ENCODE measurements at regions not wholly inside any gene's neighbourhood (a gene's known extent, or its start where the extent isn't known, plus 50 kb on each side); places are given as distances from the start of the nearest gene placed in this dataset.

DNA sequence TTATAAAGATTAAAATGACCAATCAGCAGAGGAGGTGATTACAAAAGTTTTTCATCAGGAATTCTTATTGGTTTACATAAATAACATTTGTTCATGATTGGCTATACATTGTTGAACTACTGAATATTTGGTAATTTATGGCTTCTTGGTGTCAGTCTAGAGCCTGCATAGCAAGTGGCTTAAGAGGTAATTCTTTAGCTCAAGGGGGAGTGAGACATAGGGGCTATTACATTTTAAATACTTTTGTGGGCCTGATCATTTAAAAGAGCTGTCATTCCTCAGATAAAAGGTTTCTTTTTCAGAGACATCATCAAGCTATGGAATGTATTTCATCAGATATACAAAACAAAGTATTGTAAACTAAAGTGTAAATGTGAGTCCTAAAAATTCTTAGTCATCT, 373.8 kb downstream of the EPHA4 start:
- Histone ChIP-seq H3K9ac (ENCODE audit: extremely low read depth, insufficient read length, low read length) (no peak overlapping the region), H2BK120ac (ENCODE audit: low read depth, low read length, poor library complexity, severe bottlenecking) (no peak overlapping the region), H2AK5ac (ENCODE audit: insufficient read length, low read length) (no peak overlapping the region), H3K23me2 (ENCODE audit: insufficient read length, low read depth, low read length, poor library complexity, severe bottlenecking) (no peaks in the 10 kb centered on the region), H4K8ac (replicated peaks; ENCODE audit: insufficient read length, low read depth, low read length) (no peak overlapping the region), H3K56ac (ENCODE audit: insufficient read length, low read depth, low read length) (no peak overlapping the region), H2BK15ac (ENCODE audit: low read depth, low read length) (no peak overlapping the region), H3K14ac (ENCODE audit: insufficient read depth, low read length) (no peak overlapping the region), H3K79me2 (ENCODE audit: insufficient read depth, low read length) (no peaks in the 10 kb centered on the region), H3K79me1 (ENCODE audit: insufficient read depth, low read depth, low read length, poor library complexity, severe bottlenecking) (no peaks in the 10 kb centered on the region), H2BK5ac (ENCODE audit: insufficient read length, low read length) (no peak overlapping the region), H2BK20ac (ENCODE audit: low read depth, low read length, poor library complexity, severe bottlenecking) (no peak overlapping the region), H4K5ac (ENCODE audit: insufficient read length, low read depth, low read length) (no peak overlapping the region), H3K27me3 (ENCODE audit: insufficient read depth, low read length) (no peaks in the 10 kb centered on the region), H2BK12ac (ENCODE audit: insufficient read length, low read depth, low read length) (no peak overlapping the region), H3K4me1 (ENCODE audit: insufficient read depth, low read length) (no peaks in the 10 kb centered on the region; the same call in 1 of the 2 replicates), H3K4ac (ENCODE audit: low read depth, low read length) (no peak overlapping the region), H3K23ac (ENCODE audit: insufficient read length, low read depth, low read length) (no peak overlapping the region), H4K91ac (ENCODE audit: insufficient read length, low read depth, low read length) (no peak overlapping the region), H3K4me2 (ENCODE audit: insufficient read depth, insufficient read length, low read length) (no peak overlapping the region), H3K18ac (ENCODE audit: insufficient read length, low read depth, low read length) (no peak overlapping the region), H3K9me3 (ENCODE audit: control insufficient read depth, low read depth, low read length) (no peaks in the 10 kb centered on the region), H2AFZ (ENCODE audit: low read length) (no peak overlapping the region), H4K20me1 (ENCODE audit: control insufficient read depth, insufficient read depth, insufficient read length) (no peaks in the 10 kb centered on the region), H3K27ac (ENCODE audit: insufficient read length, low read depth, low read length) (no peak overlapping the region), H3T11ph (ENCODE audit: low read length) (no peak overlapping the region)
- DNase-seq = no peak
- H3K36me3 Mint-ChIP-seq (ENCODE audit: insufficient read depth in 1 of 3, low read depth in 3 of 3) = peaks cover 0 to 3% (median 0%) of the 10 kb centered on the region in 3 experiments; a peak in 2 of 7 replicates
- peaks cover 30 to 39% of the 10 kb centered on the region in 2 experiments for H3K4me1 Mint-ChIP-seq
- 0 out of 2 replicates have a peak, but pooled peaks cover 2% of the 10 kb centered on the region for H3K27me3 Mint-ChIP-seq (ENCODE audit: low read depth)
- H3K27ac Mint-ChIP-seq = no peak overlapping the region; a peak in 1 of 7 replicates
- H3K4me3 Mint-ChIP-seq = no peak overlapping the region
- TF ChIP-seq, protein P1, sequence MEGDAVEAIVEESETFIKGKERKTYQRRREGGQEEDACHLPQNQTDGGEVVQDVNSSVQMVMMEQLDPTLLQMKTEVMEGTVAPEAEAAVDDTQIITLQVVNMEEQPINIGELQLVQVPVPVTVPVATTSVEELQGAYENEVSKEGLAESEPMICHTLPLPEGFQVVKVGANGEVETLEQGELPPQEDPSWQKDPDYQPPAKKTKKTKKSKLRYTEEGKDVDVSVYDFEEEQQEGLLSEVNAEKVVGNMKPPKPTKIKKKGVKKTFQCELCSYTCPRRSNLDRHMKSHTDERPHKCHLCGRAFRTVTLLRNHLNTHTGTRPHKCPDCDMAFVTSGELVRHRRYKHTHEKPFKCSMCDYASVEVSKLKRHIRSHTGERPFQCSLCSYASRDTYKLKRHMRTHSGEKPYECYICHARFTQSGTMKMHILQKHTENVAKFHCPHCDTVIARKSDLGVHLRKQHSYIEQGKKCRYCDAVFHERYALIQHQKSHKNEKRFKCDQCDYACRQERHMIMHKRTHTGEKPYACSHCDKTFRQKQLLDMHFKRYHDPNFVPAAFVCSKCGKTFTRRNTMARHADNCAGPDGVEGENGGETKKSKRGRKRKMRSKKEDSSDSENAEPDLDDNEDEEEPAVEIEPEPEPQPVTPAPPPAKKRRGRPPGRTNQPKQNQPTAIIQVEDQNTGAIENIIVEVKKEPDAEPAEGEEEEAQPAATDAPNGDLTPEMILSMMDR (conservative IDR thresholded peaks at IDR 0.05) = no peak
- H3K9me3 Mint-ChIP-seq = peaks cover 0 to 4% of the 10 kb centered on the region in 2 experiments; a peak in 2 of 5 replicates
